Hematopoietic multipotent progenitor cell treated with erythropoietin and hydrocortisone succinate and interleukin-3 and kit ligand, for 15 days (in vitro differentiated cells): ENCODE measurements at regions not wholly inside any gene's neighbourhood (a gene's known extent, or its start where the extent isn't known, plus 50 kb on each side); places are given as distances from the start of the nearest gene placed in this dataset.

Source experiments
- DNase-seq: peaks from one replicate; pipeline ENCODE4 v3.0.0-alpha.2; 2015; ENCODE audit warnings: low spot score

DNA sequence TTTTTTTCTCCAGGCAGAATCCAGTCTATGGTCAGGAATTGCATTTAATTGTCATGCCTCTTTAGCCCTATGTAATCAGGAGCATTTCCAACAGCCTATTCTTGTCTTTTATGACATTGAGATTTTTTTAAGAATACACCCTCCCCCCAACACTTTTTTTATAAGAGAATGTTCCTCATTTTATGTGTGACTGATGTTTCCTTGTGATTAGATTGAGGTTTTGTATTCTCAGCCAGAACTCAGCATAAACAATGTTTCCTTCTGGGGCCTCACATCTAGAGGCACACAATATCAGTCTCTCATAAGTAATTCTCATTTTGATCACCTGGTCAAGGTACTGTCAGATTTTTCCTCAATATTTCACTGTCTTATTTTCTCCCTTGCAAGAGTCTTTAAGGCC is 193.4 kb upstream of the PDE1C start:
- no peak for DNase-seq

GRCh38 chr7:32262315-32262714 is 192.1 kb upstream of the PDE1C start:
- no peak for DNase-seq

DNA sequence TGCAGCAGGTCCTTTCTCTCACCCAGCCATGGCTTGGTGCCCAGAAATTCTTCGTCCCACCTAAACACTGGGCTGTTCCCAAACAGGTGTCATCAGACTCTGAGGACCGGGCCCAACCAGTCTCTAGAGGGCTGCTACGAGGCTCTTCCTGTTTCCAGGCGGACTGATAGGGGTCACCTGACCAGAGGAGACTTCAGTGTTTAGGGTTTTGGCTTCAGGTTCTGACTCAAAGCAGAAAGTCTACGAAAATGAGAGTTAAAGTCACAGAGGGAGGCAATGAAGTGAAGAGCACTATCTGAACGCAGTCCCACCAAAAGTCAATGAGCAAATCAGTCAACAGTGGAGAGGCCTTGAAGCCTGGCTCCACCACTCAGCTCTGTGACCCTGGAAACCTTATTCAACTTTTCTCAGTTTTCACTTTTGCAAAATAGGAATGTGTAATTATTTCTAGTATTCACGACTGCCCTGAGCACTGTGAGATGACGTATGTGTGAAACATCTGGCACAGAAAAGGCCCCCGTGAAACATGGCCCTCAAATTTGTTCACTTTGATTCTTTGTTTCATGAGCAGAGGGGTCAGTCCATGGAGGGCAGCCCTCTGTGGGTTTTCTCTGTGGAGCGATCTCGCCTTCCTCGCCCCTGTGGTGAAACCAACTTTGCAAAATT is 189.9 kb upstream of the PDE1C start:
- DNase-seq: no peak

DNA sequence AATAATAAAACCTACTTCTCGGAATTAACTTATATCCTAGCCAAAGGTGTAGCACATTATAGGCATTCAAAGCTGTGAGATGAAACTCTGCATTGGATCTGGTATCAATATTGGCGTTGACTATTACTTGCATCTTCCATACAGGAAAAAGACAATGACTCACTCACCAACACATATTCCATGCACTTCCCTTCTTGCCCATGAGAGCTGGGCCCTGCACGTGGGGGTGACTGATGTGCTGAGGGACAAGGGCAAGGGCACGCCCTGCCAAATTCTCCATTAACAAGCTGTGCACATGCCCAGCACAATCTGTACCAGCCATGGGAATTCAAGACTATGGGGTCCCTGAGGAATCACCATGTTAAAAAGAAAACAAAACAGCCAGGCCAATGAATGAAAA is 188.1 kb upstream of the PDE1C start:
- no peak for DNase-seq

DNA sequence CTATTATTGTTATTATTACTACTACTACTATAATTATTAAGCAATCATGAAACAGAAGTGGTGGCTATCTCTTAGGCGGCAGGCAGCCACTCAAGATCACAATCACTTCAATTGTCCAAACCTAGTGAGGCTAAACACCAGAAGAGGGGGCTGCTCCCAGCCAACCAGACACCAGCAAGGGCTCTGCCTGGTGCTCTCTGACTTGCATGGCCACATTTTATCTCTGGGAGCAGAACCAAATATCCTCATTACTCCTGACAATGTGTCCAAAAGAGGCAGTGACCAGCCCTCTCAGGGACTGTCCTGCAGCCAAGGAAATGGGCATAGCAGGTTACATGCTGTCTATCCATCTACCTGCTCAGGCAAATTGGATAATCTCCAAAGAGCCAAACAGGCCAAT is 187.4 kb upstream of the PDE1C start:
- no peak for DNase-seq

GRCh38 chr7:32256811-32257210 is 186.6 kb upstream of the PDE1C start:
- no peak for DNase-seq

DNA sequence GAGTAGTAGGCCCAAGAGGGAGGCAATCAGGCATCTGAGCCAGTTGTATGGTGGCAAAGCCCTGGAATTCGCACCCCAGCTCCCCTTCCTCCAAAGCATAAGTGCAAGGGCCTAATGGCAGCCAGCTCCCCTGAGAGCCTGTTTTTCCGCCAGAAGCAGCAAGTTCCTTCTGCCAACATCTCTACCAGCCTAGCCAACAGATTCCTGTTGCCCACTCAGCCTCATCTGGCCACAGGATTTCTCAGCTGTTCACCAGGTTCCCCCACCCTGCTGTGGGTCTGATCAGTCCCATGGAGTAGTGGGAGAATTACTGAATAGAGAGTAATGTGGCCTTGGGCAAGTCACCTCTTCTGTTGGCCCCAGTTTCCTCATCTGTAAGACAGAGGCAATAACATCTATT is 186.2 kb upstream of the PDE1C start:
- no peak for DNase-seq

- DNase-seq: no peak
These were observed 184.8 kb upstream of the PDE1C start for GRCh38 chr7:32255036-32255435.

- DNase-seq: no peak
These were observed 183.1 kb upstream of the PDE1C start for GRCh38 chr7:32253299-32253698.

- DNase-seq: no peak
These were observed 181.5 kb upstream of the PDE1C start for GRCh38 chr7:32251659-32252058.

GRCh38 chr7:32250471-32251260 is 180.5 kb upstream of the PDE1C start:
- no peak for DNase-seq

- no peak for DNase-seq
These were observed 179.8 kb upstream of the PDE1C start for GRCh38 chr7:32250003-32250402.

DNA sequence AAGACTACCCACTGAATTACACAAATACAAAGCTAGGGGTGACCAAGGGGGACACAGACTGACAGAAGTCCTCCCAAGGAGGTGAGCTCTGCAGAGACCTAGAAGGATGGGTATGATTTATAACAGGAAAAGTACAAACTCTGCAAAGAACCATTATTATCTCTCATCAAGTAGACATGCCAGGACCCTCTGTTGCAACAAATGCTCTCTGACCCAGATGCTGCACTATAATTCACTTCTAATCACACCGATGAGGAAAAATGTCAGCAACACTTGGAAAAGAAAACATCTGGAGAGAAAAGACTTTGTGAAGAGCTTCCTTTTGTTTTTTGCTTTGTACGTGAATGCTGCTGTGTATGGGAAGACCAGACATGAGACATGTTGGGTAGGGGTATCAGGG is 178.3 kb upstream of the PDE1C start:
- no peak for DNase-seq

- no peak for DNase-seq
These were observed 174.7 kb upstream of the PDE1C start for GRCh38 chr7:32244806-32245345.

GRCh38 chr7:32243687-32244290 is 173.6 kb upstream of the PDE1C start:
- DNase-seq: no peak

- no peak for DNase-seq
These were observed 172.2 kb upstream of the PDE1C start for GRCh38 chr7:32242436-32242835.

GRCh38 chr7:32241636-32242035 is 171.4 kb upstream of the PDE1C start:
- DNase-seq: no peak

DNA sequence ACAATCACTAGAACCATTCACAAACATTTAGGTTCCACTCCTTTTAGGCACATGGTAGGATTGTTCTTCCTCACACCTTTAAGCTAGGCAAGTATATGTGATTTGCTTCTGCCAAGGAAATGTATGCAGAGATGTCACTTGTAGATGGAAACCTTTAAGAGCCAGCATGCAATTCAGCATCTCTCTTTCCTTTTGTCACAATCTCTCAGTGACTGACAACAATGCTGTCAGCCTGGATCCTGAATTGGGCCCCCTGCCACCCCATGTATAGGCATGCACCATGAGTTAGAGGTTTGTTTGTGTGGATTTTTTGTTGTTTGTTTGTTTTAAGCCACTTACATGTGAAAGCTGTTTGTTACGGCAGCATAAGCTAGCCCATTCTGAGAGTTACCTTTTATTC is 169.6 kb upstream of the PDE1C start:
- no peak for DNase-seq

- DNase-seq: no peak
These were observed 158.4 kb upstream of the PDE1C start for GRCh38 chr7:32228601-32229000.

DNA sequence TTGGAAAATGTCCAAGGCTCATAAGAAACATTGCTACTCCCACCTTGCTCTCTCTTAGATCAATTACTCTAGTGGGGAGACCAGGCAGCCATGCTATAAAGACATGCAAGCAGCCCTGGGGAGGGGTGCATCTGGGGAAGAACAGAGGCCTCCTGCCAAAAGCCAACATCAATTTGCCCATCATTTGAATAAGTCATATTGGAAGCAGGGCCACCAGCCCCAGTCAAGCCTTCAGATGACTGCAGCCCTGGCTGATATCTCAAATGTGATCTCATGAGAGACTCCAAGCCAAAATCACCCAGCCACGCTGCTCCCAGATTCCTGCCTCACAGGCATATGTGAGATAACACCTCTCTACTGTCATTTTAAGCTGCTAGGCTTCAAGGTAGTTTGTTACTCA is 157.5 kb upstream of the PDE1C start:
- no peak for DNase-seq

- no peak for DNase-seq
These were observed 154.1 kb upstream of the PDE1C start for GRCh38 chr7:32224276-32224675.

DNA sequence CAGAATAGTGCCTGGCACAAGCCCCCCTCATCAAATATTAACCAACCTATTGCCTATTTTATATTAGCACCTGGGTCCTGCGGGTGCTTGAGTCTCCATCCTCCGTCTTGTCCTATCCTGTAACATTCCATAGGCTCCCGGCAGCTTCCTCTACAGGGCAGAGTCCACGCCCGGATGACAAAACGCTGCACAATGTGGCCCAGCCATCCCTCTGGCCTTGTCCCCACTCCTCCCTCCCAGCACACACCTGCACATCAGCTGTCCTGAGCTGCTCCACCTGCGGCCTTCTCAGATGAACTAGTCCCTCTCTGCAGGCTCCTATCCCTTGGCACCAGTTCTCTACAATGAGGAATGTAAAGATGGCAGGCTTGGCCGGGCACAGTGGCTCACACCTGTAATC is 153.5 kb upstream of the PDE1C start:
- DNase-seq: no peak

DNA sequence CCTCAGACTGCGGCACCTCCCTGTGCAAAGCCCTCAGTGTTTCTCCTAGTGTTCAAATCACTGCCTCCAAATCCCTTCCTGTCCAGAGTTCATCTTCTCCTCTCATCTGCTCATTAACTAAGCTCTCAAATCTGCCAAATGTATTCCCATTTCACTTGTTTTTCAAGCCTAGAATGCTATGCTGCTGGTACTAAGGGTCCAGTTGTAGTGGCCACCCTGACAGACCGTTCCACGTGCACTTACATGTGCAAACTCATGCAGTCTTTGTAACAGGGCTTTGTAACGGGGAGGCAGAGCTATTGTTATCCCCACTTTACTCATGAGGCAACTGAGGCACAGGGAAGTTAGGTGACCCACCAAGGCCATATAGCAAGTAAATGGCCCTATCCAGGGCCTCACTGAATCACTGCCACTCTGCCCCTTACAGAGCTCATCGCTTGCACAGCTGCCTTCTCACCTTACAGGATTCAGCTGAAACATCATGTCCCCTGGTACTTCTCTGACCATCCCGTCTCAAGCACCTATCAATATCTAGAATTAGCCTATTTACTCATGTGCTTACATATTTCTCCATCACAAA is 153.0 kb upstream of the PDE1C start:
- no peak for DNase-seq
